OCI-LY3 (cell line): ENCODE measurements at regions not wholly inside any gene's neighbourhood (a gene's known extent, or its start where the extent isn't known, plus 50 kb on each side); places are given as distances from the start of the nearest gene placed in this dataset.

Experiments used
- EZH2phosphoT487 ChIP-seq: fragments of 200-600 bp; shearing (Covaris generic); IDR thresholded peaks from 2 replicates; pipeline ENCODE4 v1.6.1; 2018; ENCODE audit warnings: antibody characterized with exemption, mixed run types, low read depth
- TF ChIP-seq, protein P1 (sequence below): fragments of 200-600, 300-600 bp; sonication (generic); IDR thresholded peaks from 2 replicates; pipeline ENCODE4 v1.5.1; 2014; ENCODE audit warnings: antibody characterized with exemption, low read length, low read depth

GRCh38 chrX:81791086-81791485 is 589.2 kb downstream of the SH3BGRL start:
- TF ChIP-seq, protein P1, sequence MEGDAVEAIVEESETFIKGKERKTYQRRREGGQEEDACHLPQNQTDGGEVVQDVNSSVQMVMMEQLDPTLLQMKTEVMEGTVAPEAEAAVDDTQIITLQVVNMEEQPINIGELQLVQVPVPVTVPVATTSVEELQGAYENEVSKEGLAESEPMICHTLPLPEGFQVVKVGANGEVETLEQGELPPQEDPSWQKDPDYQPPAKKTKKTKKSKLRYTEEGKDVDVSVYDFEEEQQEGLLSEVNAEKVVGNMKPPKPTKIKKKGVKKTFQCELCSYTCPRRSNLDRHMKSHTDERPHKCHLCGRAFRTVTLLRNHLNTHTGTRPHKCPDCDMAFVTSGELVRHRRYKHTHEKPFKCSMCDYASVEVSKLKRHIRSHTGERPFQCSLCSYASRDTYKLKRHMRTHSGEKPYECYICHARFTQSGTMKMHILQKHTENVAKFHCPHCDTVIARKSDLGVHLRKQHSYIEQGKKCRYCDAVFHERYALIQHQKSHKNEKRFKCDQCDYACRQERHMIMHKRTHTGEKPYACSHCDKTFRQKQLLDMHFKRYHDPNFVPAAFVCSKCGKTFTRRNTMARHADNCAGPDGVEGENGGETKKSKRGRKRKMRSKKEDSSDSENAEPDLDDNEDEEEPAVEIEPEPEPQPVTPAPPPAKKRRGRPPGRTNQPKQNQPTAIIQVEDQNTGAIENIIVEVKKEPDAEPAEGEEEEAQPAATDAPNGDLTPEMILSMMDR, result no peak
- TF ChIP-seq EZH2phosphoT487, result no peak
